DOHH2 (cell line): ENCODE measurements at regions not wholly inside any gene's neighbourhood (a gene's known extent, or its start where the extent isn't known, plus 50 kb on each side); places are given as distances from the start of the nearest gene placed in this dataset.

Experiments
- CTCF ChIP-seq: fragments of 200-600 bp; sonication (generic); IDR thresholded peaks from one replicate; pipeline ENCODE4 v1.5.1; 2014; ENCODE audit warnings: antibody characterized with exemption, mild to moderate bottlenecking, low read depth, low read length; ENCODE audit not compliant: poor library complexity, severe bottlenecking
- EZH2phosphoT487 ChIP-seq: fragments of 200-600 bp; sonication (generic); IDR thresholded peaks from 2 replicates; pipeline ENCODE4 v1.6.1; 2017; ENCODE audit warnings: borderline replicate concordance, mild to moderate bottlenecking, antibody characterized with exemption, low read length, moderate library complexity, mixed read lengths

- TF ChIP-seq CTCF: no peak
- TF ChIP-seq EZH2phosphoT487: no peak
These were observed 316.1 kb upstream of the EMCN start for GRCh38 chr4:100833906-100834305.
